HG03565 (cell line): ENCODE measurements at regions not wholly inside any gene's neighbourhood (a gene's known extent, or its start where the extent isn't known, plus 50 kb on each side); places are given as distances from the start of the nearest gene placed in this dataset.

ENCODE experiments used
- ATAC-seq: cut with Tn5 transposase; IDR thresholded peaks from one replicate; pipeline ENCODE4 v1.9.1; 2021; ENCODE audit warnings: mild to moderate bottlenecking, moderate library complexity; ENCODE audit not compliant: unreplicated experiment

GRCh38 chr4:153939570-153939969 lies 150.7 kb upstream of the SFRP2 start:
- ATAC-seq: no peak

- ATAC-seq: no peak
These were observed 150.1 kb upstream of the SFRP2 start for GRCh38 chr4:153938994-153939393.

GRCh38 chr4:153937289-153937688 lies 148.4 kb upstream of the SFRP2 start:
- no peak for ATAC-seq

GRCh38 chr4:153936121-153936520 lies 147.2 kb upstream of the SFRP2 start:
- no peak for ATAC-seq

GRCh38 chr4:153934688-153935017 lies 145.8 kb upstream of the SFRP2 start:
- ATAC-seq: no peak

- ATAC-seq: no peak
These were observed 145.2 kb upstream of the SFRP2 start for GRCh38 chr4:153933915-153934687.

GRCh38 chr4:153931804-153932203 lies 142.9 kb upstream of the SFRP2 start:
- ATAC-seq: no peak

GRCh38 chr4:153929675-153930074 lies 140.8 kb upstream of the SFRP2 start:
- ATAC-seq: no peak

- ATAC-seq: no peak
These were observed 138.6 kb upstream of the SFRP2 start for GRCh38 chr4:153927451-153927850.

- no peak for ATAC-seq
These were observed 133.3 kb upstream of the SFRP2 start for GRCh38 chr4:153922148-153922547.

GRCh38 chr4:153919667-153920066 lies 130.8 kb upstream of the SFRP2 start:
- no peak for ATAC-seq

GRCh38 chr4:153916273-153916755 lies 127.4 kb upstream of the SFRP2 start:
- peak; percentile 96 for ATAC-seq

GRCh38 chr4:153912301-153912700 lies 123.4 kb upstream of the SFRP2 start:
- no peak for ATAC-seq

- ATAC-seq: no peak
These were observed 120.8 kb upstream of the SFRP2 start for GRCh38 chr4:153909672-153910071.

- ATAC-seq: no peak
These were observed 117.3 kb upstream of the SFRP2 start for GRCh38 chr4:153906231-153906630.

GRCh38 chr4:153905231-153905630 lies 116.3 kb upstream of the SFRP2 start:
- no peak for ATAC-seq

- ATAC-seq: no peak
These were observed 115.1 kb upstream of the SFRP2 start for GRCh38 chr4:153904011-153904410.

GRCh38 chr4:153901220-153901619 lies 112.3 kb upstream of the SFRP2 start:
- ATAC-seq: no peak

- ATAC-seq: no peak
These were observed 111.5 kb upstream of the SFRP2 start for GRCh38 chr4:153900426-153900825.

- no peak for ATAC-seq
These were observed 101.9 kb upstream of the SFRP2 start for GRCh38 chr4:153890761-153891160.

GRCh38 chr4:153887217-153887616 lies 98.3 kb upstream of the SFRP2 start:
- no peak for ATAC-seq

- ATAC-seq: no peak
These were observed 95.4 kb upstream of the SFRP2 start for GRCh38 chr4:153884325-153884724.

GRCh38 chr4:153880983-153881382 lies 92.1 kb upstream of the SFRP2 start:
- no peak for ATAC-seq
